ENCODE measurements at regions not wholly inside any gene's neighbourhood (a gene's known extent, or its start where the extent isn't known, plus 50 kb on each side); places are given as distances from the start of the nearest gene placed in this dataset.

DNA sequence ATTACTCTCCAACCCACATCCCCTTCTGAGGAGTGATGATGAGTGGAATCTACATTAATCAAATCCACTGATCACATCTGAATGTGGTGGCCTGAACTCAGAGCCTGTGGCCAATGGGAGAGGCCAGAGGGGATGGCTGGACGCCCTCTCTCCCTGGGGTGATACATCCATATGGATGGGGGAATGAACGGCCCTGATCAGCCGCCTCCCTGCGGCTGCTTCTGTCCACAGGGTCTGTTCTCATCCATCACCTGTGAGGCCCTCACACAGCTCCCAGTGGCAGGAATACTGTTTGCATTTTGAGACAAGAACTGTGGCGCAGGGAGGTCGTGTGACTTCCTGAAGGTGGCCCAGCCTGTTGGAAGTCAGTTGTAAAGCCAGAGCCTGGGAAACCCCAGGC is 78.3 kb upstream of the SHISAL1 start:
- no peak for DNase-seq
- Histone ChIP-seq H3K27ac (no peak overlapping the region), H3K36me3 (no peaks in the 10 kb centered on the region), H3K9me3 (no peaks in the 10 kb centered on the region), H3K4me1 (no peaks in the 10 kb centered on the region), H3K4me3 (no peak overlapping the region), H3K27me3 (no peaks in the 10 kb centered on the region)
- TF ChIP-seq CTCF (IDR thresholded peaks at IDR 0.05) (no peak), POLR2A (IDR thresholded peaks at IDR 0.05) (no peak)
- intact Hi-C loops (cut with DNase I; ENCODE audit: low total_unique reads), result no loop called here

DNA sequence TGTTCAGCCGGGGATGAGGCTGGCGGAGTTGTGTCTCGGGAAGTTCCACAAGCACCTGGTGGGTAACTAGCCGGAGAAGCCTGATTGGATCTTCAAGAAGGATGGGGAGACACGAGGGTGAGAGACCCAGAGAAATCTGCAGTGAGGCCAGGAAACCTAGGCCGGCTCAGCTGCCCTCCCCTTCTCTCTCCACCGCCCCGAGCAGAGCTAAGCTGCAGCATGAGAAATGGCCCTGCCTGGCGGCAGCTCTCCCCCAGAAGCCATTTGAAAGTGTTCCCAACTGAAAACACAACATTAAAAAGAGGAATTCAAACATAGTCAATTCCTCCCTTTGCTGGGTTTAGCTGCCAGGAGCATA is 77.8 kb upstream of the SHISAL1 start:
- H3K4me3 ChIP-seq, result no peak overlapping the region
- no peaks in the 10 kb centered on the region for H3K9me3 ChIP-seq
- no peaks in the 10 kb centered on the region for H3K27me3 ChIP-seq
- no peaks in the 10 kb centered on the region for H3K4me1 ChIP-seq
- no peak overlapping the region for H3K27ac ChIP-seq
- H3K36me3 ChIP-seq, result no peaks in the 10 kb centered on the region
- TF ChIP-seq CTCF (IDR thresholded peaks at IDR 0.05) (no peak), POLR2A (IDR thresholded peaks at IDR 0.05) (no peak)
- intact Hi-C loops (cut with DNase I; ENCODE audit: low total_unique reads), result no loop called here
- no peak for DNase-seq

DNA sequence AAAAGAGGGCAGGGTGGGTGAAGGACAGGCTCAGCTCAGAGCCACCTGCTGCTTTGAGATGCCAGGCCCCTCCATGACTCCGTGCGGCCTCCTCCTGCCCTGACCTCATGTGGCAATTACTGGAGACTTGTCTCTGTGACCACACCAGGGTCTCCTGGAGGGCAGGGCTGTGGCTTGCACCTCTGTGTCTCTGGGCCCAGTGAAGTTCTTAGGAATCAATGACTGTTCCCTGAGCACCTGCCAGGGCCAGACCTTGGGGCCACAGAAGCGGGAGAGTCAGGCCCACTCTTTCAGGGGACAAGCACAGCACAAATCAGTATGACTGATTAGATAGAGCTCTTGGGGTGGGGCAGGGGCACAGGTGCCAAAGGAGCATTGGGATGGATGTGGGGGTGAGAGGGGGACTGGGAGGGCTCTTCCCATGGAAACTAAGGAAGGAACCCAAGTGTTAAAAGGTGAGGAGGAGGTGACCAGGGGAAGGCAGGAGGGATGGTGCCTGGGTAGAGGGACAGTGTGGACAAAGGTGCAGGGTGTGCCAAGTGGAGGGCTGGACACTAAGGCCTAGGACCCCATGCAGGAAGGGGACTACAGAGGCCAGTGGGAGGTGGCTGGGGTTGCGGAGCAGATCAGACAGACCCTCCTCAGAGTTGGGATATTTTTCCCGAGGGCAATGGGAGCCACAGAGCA is 77.3 kb upstream of the SHISAL1 start:
- no peak overlapping the region for H3K4me3 ChIP-seq
- no peaks in the 10 kb centered on the region for H3K4me1 ChIP-seq
- no peak for DNase-seq
- H3K27ac ChIP-seq, result no peak overlapping the region
- no peaks in the 10 kb centered on the region for H3K9me3 ChIP-seq
- intact Hi-C loops (cut with DNase I; ENCODE audit: low total_unique reads), result no loop called here
- no peaks in the 10 kb centered on the region for H3K27me3 ChIP-seq
- TF ChIP-seq CTCF (IDR thresholded peaks at IDR 0.05) (no peak), POLR2A (IDR thresholded peaks at IDR 0.05) (no peak)
- no peaks in the 10 kb centered on the region for H3K36me3 ChIP-seq

DNA sequence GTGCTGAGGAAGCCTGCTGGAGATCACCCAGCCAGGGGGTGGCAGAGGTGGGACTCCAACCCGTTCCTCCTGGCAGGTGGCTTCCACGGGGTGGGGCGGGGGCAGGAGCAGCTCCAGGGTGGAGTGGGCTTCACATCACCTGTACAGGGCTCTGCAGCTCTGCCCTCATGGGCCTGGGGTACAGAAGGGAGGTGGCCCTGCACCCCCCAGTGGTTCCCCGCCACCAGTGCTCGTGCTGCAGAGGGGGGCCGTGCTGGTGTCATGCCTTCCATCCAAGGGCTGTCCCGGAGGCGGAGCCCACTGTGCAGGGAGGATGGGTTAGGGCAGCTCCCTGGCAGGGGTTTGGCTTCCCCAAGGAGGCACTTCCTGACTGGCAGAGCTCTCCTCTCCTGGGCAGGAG is 76.4 kb upstream of the SHISAL1 start:
- TF ChIP-seq CTCF (IDR thresholded peaks at IDR 0.05), result no peak
- TF ChIP-seq POLR2A (IDR thresholded peaks at IDR 0.05), result no peak
- DNase-seq, result no peak
- no peak overlapping the region for H3K27ac ChIP-seq
- no peaks in the 10 kb centered on the region for H3K27me3 ChIP-seq
- no peaks in the 10 kb centered on the region for H3K9me3 ChIP-seq
- H3K4me1 ChIP-seq, result no peaks in the 10 kb centered on the region
- no peak overlapping the region for H3K4me3 ChIP-seq
- H3K36me3 ChIP-seq, result no peaks in the 10 kb centered on the region
- intact Hi-C loops (cut with DNase I; ENCODE audit: low total_unique reads), result no loop called here

- Histone ChIP-seq H3K9me3 (no peaks in the 10 kb centered on the region), H3K4me1 (no peaks in the 10 kb centered on the region), H3K4me3 (no peak overlapping the region), H3K27ac (no peak overlapping the region), H3K36me3 (no peaks in the 10 kb centered on the region), H3K27me3 (no peaks in the 10 kb centered on the region)
- no peak for DNase-seq
- TF ChIP-seq CTCF (IDR thresholded peaks at IDR 0.05) (no peak), POLR2A (IDR thresholded peaks at IDR 0.05) (no peak)
- intact Hi-C loops (cut with DNase I; ENCODE audit: low total_unique reads), result no loop called here
These were observed 74.7 kb upstream of the SHISAL1 start for GRCh38 chr22:44387486-44387885.

All from uterus (tissue), 3 donors.